DND-41 (cell line): ENCODE measurements at regions not wholly inside any gene's neighbourhood (a gene's known extent, or its start where the extent isn't known, plus 50 kb on each side); places are given as distances from the start of the nearest gene placed in this dataset.

Source experiments
- ATAC-seq: fragments of 200-7000 bp; cut with Tn5 transposase; 3 replicates; pipeline ENCODE4 v1.9.1; 2021; ENCODE audit warnings: low read depth; ENCODE audit not compliant: insufficient read depth
- DNase-seq: peaks from one replicate; pipeline ENCODE4 v3.0.0-alpha.2; 2020
- H2AFZ ChIP-seq: 2 replicates; pipeline ENCODE4 v1.6.0; 2012; ENCODE audit warnings: low read depth, low read length
- H3K27ac ChIP-seq: 2 replicates; pipeline ENCODE4 v1.5.1; 2012; ENCODE audit warnings: low read length, inconsistent platforms
- H3K27me3 ChIP-seq: fragments of 200-600 bp; sonication (generic); 2 replicates; pipeline ENCODE4 v1.6.0; 2012; ENCODE audit warnings: low read length, mild to moderate bottlenecking, inconsistent platforms; ENCODE audit not compliant: insufficient read depth, poor library complexity
- H3K36me3 ChIP-seq: 2 replicates; pipeline ENCODE4 v1.5.1; 2012; ENCODE audit warnings: low read length, inconsistent platforms; ENCODE audit not compliant: insufficient read depth
- H3K4me1 ChIP-seq: 2 replicates; pipeline ENCODE4 v1.5.1; 2012; ENCODE audit warnings: mild to moderate bottlenecking, low read length; ENCODE audit not compliant: insufficient read depth
- H3K4me2 ChIP-seq: 2 replicates; pipeline ENCODE4 v1.6.0; 2012; ENCODE audit warnings: mild to moderate bottlenecking, moderate library complexity, low read length, inconsistent platforms; ENCODE audit not compliant: insufficient read depth
- H3K4me3 ChIP-seq, 2 experiments: fragments of 200-600 bp in 1 of 2; shearing (Covaris generic) in 1 of 2; 2 replicates each; pipeline ENCODE4 v1.5.1; 2012 to 2016; ENCODE audit warnings: inconsistent platforms in 2 of 2, low read length in 2 of 2, mild to moderate bottlenecking in 2 of 2, low read depth in 1 of 2, moderate library complexity in 1 of 2
- H3K79me2 ChIP-seq: 2 replicates; pipeline ENCODE4 v1.6.0; 2012; ENCODE audit warnings: low read length, inconsistent platforms; ENCODE audit not compliant: insufficient read depth
- H3K9ac ChIP-seq: 2 replicates; pipeline ENCODE4 v1.6.0; 2012; ENCODE audit warnings: low read depth, mild to moderate bottlenecking, inconsistent platforms, low read length, moderate library complexity
- H3K9me3 ChIP-seq: 2 replicates; pipeline ENCODE4 v1.5.1; 2012; ENCODE audit warnings: low read length, moderate library complexity, mild to moderate bottlenecking, inconsistent platforms; ENCODE audit not compliant: insufficient read depth, severe bottlenecking
- H4K20me1 ChIP-seq: 2 replicates; pipeline ENCODE4 v1.6.0; 2012; ENCODE audit warnings: low read length; ENCODE audit not compliant: insufficient read depth
- CTCF ChIP-seq: IDR thresholded peaks from 2 replicates; pipeline ENCODE4 v1.5.1; 2012; ENCODE audit warnings: borderline replicate concordance, low read length, moderate library complexity, mild to moderate bottlenecking; ENCODE audit not compliant: poor library complexity, severe bottlenecking; ENCODE audit errors: extremely low read depth
- EZH2 ChIP-seq: IDR thresholded peaks from 3 replicates; pipeline ENCODE4 v1.6.1; 2012; ENCODE audit warnings: borderline replicate concordance, low read depth, mild to moderate bottlenecking, moderate library complexity, low read length, inconsistent platforms; ENCODE audit not compliant: severe bottlenecking

GRCh38 chr10:64159910-64160872 is 639.0 kb downstream of the REEP3 start:
- no peak overlapping the region for H2AFZ ChIP-seq
- no peak for ATAC-seq
- no peaks in the 10 kb centered on the region for H3K79me2 ChIP-seq
- H3K9ac ChIP-seq = no peak overlapping the region
- no peaks in the 10 kb centered on the region for H3K4me1 ChIP-seq
- no peak overlapping the region for H3K27ac ChIP-seq
- DNase-seq = no peak
- no peaks in the 10 kb centered on the region for H3K9me3 ChIP-seq
- no peak overlapping the region for H3K4me2 ChIP-seq
- TF ChIP-seq EZH2 = no peak
- no peak for TF ChIP-seq CTCF
- H3K4me3 ChIP-seq = no peak overlapping the region
- H4K20me1 ChIP-seq = no peaks in the 10 kb centered on the region
- H3K27me3 ChIP-seq = no peaks in the 10 kb centered on the region
- H3K36me3 ChIP-seq = no peaks in the 10 kb centered on the region

GRCh38 chr10:64170791-64171190 is 649.6 kb downstream of the REEP3 start:
- no peak overlapping the region for H3K4me3 ChIP-seq
- no peaks in the 10 kb centered on the region for H3K79me2 ChIP-seq
- no peak overlapping the region for H3K9ac ChIP-seq
- ATAC-seq = no peak
- H3K27ac ChIP-seq = no peak overlapping the region
- H4K20me1 ChIP-seq = no peaks in the 10 kb centered on the region
- no peak for DNase-seq
- TF ChIP-seq CTCF (no peak), EZH2 (no peak)
- no peak overlapping the region for H3K4me2 ChIP-seq
- H3K27me3 ChIP-seq = no peaks in the 10 kb centered on the region
- H3K4me1 ChIP-seq = no peaks in the 10 kb centered on the region
- no peak overlapping the region for H2AFZ ChIP-seq
- no peaks in the 10 kb centered on the region for H3K36me3 ChIP-seq
- H3K9me3 ChIP-seq = no peaks in the 10 kb centered on the region

- no peaks in the 10 kb centered on the region for H3K9me3 ChIP-seq
- H3K79me2 ChIP-seq = no peaks in the 10 kb centered on the region
- H3K4me3 ChIP-seq = no peak overlapping the region
- no peak overlapping the region for H3K9ac ChIP-seq
- H3K27ac ChIP-seq = no peak overlapping the region
- H3K36me3 ChIP-seq = no peaks in the 10 kb centered on the region
- no peak for TF ChIP-seq CTCF
- no peak for ATAC-seq
- DNase-seq = no peak
- no peak overlapping the region for H3K4me2 ChIP-seq
- H4K20me1 ChIP-seq = no peaks in the 10 kb centered on the region
- no peak overlapping the region for H2AFZ ChIP-seq
- H3K4me1 ChIP-seq = no peaks in the 10 kb centered on the region
- no peaks in the 10 kb centered on the region for H3K27me3 ChIP-seq
Observed at GRCh38 chr10:64173826-64174225, 652.6 kb downstream of the REEP3 start.
